ENCODE measurements at regions not wholly inside any gene's neighbourhood (a gene's known extent, or its start where the extent isn't known, plus 50 kb on each side); places are given as distances from the start of the nearest gene placed in this dataset.
"Not testable (repeated sequence)": the region's sequence is repeated elsewhere in the genome, so short reads cannot be mapped to it uniquely, and the experiment has no call there.

DNA sequence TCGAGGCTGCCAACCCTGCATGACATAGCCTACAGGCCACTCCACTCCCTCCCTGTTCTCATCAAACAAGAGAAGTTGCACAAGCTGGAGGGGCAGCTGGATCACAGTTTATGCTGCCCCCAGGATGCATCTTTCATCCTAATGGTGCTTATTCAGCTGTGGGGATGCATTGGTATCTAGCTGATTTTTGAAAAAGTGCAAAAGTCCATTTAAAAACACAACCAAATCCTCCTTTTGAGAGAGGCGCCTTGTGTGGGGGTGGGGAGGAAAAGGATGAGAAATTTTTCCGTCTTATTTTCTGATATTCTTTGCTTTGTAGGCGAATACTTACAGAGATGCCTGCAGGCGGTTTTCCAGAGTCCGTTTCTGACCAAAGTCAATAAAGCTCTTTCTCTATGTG, 276.4 kb upstream of the BOD1L1 start:
- DNase-seq: no peak

DNA sequence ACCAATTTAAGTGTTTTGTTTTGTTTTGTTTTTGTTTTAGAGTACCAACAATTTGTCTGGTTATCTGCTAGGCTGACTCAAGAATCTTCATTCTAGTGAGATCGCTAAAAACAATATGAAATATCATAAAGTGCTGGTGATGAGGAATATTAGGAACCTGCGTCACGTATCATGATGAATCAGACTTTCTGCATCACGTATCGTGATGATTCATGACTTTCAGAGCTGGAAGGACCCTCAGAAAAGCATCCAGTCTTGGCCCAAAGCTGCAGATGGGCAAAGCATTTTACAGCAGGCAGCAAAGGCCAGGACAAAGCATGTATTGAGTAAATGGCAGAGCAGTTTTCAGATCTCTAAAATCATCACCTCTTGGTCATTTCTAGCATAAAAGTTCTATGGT, 278.0 kb upstream of the BOD1L1 start:
- DNase-seq: no peak

GRCh38 chr4:13906727-13907126, 279.2 kb upstream of the BOD1L1 start:
- no peak for DNase-seq

DNA sequence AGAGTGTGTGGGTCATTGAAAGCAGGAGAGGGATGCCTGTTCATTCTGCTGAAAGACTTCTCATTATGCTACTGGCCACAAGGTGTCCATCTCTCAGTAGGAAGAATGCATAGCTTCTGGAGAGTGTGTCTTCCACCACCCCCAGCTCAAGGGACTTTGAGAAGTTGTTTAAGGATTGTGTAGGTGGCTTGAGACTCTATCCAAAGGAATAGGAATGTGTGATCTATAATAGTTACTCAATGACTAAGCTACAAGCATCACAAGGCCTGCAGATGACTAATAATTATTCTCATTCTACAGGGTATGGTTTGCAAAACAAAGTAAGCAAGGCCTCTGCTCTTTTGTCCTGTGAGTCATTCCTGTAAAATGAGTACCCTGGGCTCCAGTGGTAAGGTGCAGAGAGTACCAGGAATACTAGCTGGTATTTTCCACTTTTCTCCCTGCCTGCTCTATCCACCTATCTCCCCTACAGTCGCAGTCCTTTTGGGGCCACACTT, 279.8 kb upstream of the BOD1L1 start:
- DNase-seq: no peak

- no peak for DNase-seq
Observed at GRCh38 chr4:13908455-13908854, 280.9 kb upstream of the BOD1L1 start.

GRCh38 chr4:13910556-13910955, 283.0 kb upstream of the BOD1L1 start:
- DNase-seq: no peak

DNA sequence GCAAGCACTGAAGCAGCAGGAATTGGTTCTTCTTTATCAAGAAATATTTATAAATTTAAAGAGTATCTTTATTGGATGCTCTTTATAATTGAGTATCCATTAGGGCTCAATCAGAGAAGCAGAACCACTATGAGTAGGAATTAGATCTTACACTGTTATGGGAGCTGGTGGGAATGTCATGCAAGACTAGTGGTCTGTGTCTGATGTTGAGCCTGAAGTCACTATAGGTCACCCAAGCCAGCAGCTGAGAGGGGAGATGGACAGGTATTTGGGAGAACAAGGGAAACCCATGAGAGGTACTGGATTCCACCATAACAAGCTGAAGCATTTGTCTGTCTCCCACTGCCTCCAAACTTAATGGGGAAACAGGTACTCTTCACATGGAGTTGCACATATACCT, 283.7 kb upstream of the BOD1L1 start:
- DNase-seq: no peak

DNA sequence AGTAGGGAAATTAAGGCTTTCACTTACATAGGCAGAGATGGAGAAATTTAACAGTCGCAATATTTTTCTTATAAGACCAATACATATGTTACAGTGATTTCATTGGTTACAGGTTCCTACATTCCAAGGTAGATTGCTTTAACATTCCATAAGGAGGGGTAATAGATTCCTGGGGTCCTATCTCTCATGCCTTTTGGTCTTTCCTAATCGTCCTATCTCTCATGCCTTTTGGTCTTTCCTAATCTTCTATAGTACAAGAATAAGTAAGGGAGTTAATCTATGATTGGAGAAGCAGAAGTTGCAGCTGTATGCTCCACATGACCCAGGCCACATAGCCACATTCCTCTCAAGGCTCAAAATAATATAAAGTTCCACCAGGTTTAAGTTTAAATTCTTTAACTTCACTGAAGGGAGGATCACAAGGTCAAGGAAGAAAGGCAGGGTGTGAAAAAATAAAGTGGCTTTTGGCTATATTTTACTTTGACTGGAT, 285.0 kb upstream of the BOD1L1 start:
- DNase-seq: no peak

DNA sequence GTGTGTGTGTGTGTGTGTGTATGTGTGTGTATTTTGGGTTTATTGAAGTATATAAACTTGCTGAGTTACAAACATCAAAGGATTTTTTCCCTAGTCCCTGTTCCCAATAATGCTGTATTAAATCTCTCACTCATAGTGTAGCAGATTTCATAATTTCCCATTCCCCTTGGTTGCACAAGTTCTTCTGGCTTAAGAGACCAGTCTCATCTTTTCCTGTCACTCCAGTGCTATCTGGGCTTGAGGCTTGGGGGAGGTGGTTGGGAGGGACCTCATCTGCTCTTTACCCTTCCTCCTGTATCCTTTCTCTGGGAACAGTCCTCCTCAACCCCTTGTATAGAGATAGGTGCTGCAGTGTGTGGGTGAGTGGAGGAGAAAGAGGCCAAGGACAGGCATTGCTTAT, 285.4 kb upstream of the BOD1L1 start:
- no peak for DNase-seq

- DNase-seq: no peak
Observed at GRCh38 chr4:13917015-13917414, 289.5 kb upstream of the BOD1L1 start.

DNA sequence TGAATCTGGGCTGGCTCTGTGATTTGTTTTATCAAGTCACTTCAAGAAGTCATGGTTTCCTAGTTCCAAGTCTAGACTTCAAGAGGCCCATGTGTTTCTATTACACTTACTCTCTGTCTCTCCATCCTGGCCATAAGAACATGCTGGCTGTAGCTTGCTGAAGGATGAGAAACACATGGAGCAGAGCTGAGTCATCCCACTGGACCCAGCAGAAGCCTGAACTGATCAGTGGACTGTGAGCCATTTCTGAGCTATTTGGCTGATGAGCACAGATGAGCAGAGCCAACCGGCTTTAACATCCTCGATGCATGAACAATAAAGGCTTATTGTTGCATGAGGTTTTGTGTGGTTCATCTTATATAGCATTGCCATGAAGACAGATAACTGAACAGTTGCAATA, 290.6 kb upstream of the BOD1L1 start:
- no peak for DNase-seq

- no peak for DNase-seq
Observed at GRCh38 chr4:13918991-13919441, 291.5 kb upstream of the BOD1L1 start.

GRCh38 chr4:13920111-13920875, 292.8 kb upstream of the BOD1L1 start:
- no peak for DNase-seq

GRCh38 chr4:13920901-13921300, 293.4 kb upstream of the BOD1L1 start:
- DNase-seq: no peak

- DNase-seq: no peak
Observed at GRCh38 chr4:13921805-13922204, 294.3 kb upstream of the BOD1L1 start.

DNA sequence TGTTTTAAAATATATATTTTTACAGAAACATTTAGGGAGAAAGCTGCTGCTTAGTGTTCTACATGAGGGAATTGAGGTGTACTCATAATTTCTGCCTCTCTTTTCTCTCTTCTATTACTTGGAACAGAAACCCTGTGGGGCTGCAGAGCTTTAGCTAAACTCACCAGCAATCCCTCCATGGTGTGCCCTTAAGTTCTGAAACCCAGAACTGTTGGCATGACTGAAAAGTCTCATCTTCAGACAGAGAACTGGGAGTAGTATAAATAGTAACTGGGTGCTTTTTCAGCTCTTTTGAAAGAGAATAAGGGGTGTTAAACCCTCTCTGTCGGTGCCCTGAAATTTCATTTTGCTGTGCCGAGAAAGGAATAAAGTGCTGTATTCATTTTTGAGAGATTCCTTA, 294.9 kb upstream of the BOD1L1 start:
- DNase-seq: no peak

DNA sequence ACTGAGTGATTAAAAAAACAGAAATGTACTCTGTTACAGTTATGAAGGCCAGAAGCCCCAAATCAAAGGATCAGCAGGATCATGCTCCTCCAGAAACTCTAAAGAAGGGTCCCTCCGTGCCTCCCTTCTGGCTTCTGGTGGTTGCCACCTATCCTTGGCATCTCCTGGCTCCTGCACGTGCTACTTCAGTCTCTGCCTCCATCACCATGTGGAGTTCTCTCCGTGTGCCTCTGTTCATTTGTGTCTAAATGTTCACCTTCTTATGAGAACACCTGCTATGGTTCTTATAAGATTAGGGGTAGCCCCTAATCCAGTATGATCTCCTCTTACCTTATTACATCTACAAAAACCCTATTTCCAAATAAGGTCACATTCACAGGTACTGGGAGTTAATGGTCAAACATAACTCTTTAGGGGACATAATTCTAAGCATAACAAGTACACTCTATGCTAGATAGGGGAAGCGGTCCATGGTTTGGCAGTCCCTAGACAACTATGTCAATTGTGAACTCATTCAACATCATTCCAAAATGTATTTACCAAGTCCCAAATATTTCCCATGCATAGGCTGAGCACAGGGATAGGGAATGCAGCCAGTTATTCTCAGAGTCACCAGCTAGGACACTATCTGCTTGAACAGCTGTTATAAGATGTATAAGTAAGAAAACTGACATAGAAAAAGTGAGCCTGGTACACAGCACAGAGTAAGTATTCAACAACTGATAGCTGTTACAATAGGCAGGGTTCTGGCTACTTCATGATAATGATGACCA, 295.5 kb upstream of the BOD1L1 start:
- DNase-seq: no peak

GRCh38 chr4:13924900-13925299, 297.4 kb upstream of the BOD1L1 start:
- not testable (repeated sequence) for DNase-seq

GRCh38 chr4:13928214-13928613, 300.7 kb upstream of the BOD1L1 start:
- DNase-seq: no peak

DNA sequence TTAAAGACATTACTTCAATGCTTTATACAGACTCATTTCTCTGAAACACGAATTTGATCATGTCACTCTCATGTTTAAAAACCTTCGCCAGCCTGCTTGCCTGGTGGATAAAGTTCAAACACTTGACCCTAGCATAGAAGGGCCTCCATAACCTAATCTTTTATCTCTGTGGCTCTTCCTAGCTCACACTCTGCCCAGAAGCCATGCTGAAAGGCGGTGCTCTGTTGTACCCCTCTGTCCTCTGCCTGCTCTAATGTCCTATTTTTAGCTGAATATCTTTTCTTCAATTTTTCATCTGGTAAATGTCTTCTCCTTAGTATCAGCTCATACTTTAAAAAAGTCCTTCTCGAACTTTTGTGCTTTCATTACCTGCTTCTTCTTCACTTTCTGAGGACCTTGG, 302.6 kb upstream of the BOD1L1 start:
- no peak for DNase-seq

DNA sequence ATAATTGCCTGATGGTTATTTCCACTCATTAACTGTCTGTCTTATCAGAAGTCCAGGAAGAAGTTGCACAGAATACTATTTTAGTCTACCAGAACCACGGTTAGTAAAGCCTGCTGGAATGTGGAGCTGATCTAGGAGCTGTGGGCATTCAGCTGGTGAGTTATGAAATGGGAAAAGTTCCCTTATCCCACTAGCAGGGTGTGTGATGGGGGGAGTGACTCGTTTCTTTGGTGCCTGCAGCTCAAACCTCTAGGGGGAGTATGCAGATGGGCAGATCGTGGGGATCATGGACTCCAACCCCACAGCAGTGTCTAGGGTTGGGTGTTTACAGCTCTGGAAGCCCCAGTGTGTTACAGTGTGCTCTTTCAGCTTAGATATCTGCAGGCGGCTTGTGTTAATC, 305.7 kb upstream of the BOD1L1 start:
- no peak for DNase-seq

DNA sequence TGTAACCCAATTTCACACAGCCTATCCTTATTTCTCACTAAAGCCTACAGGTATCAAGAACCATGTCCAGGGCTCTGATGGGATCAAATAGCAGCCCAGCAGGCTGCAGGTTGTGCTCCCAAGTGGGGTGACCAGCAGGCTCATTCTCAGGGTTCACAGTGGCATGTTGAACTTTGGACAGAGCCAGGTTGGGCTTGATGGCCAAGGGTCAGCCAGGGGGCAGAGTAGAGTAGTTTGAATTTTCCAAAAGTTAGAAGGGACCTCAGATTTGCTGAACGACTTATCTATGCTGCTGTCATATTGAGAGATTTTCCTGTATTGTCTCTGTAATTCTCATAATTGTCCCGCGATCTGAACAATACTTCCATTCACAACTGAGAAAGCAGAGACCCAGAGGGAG, 310.8 kb upstream of the BOD1L1 start:
- no peak for DNase-seq

- no peak for DNase-seq
Observed at GRCh38 chr4:13940921-13941320, 313.4 kb upstream of the BOD1L1 start.

DNA sequence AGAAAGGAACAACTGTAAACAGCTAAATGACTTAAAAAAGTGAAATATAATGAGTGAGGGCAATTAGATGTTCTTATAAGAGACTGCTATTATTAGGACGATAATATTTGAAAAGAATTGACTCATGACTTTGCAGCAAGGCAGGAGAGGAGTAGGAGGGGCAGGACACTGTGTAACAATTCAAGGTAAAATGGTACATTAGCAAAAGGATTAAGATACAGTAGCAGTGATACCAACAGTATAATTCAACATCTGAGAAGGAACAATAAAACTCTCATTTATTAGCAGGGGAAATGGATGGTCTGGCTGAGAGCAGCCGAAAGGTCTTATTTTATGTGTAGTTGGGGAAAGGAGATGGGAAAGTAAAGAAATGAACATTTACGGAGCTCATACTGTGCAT, 315.5 kb upstream of the BOD1L1 start:
- no peak for DNase-seq

Data from CD4-positive, alpha-beta T cell treated with Interleukin-6 for 4 hours (primary cell).